ENCODE measurements at regions not wholly inside any gene's neighbourhood (a gene's known extent, or its start where the extent isn't known, plus 50 kb on each side); places are given as distances from the start of the nearest gene placed in this dataset.

GRCh38 chr3:102182162-102182561 is 252.7 kb upstream of the ZPLD1 start:
- TF ChIP-seq ZNF274 (CRISPR knock-in tag; IDR thresholded peaks at IDR 0.05) (no peak), CTCF (CRISPR knock-in tag; IDR thresholded peaks at IDR 0.05) (no peak), POLR2A (IDR thresholded peaks at IDR 0.05; ENCODE audit: insufficient read depth in 1 of 2, low read depth in 2 of 2, low read length in 2 of 2) (no peak), POLR2AphosphoS5 (IDR thresholded peaks at IDR 0.05; ENCODE audit: low read depth, low read length) (no peak), ZFY (CRISPR knock-in tag; IDR thresholded peaks at IDR 0.05) (no peak), USF2 (IDR thresholded peaks at IDR 0.05; ENCODE audit: low read depth, low read length) (no peak), USF2 (CRISPR knock-in tag; IDR thresholded peaks at IDR 0.05; ENCODE audit: borderline replicate concordance) (no peak), TIGD3 (CRISPR knock-in tag; IDR thresholded peaks at IDR 0.05; ENCODE audit: borderline replicate concordance) (no peak), JUND (CRISPR knock-in tag; IDR thresholded peaks at IDR 0.05) (no peak), ZNF558 (CRISPR knock-in tag; IDR thresholded peaks at IDR 0.05; ENCODE audit: borderline replicate concordance) (no peak)
